ENCODE measurements at regions not wholly inside any gene's neighbourhood (a gene's known extent, or its start where the extent isn't known, plus 50 kb on each side); places are given as distances from the start of the nearest gene placed in this dataset.

DNA sequence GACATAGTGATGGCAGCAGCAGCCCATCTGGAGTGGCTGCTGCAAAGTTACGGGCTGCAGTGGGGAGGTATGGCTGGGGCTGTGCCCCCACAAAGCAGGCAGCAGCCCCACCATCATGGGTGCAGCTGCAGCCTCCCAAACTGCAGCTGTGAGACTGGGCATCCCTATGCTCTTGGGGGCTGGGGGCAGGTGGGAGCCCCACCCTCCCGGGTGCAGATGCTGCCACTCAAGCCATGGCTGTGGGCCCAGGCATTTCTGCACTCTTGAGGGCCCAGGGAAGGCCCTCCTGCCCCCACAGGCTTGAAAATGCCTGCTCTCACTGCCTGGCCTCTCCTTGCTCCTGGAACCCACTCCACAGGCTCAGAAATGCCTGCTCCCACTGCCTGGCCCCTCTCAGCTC is 389.4 kb downstream of the TEX13C start:
- Histone ChIP-seq H3K4me2 (ENCODE audit: insufficient read depth, low read length) (no peak overlapping the region), H3K36me3 (ENCODE audit: insufficient read depth, low read length) (no peaks in the 10 kb centered on the region), H3K4me1 (ENCODE audit: insufficient read depth, low read length) (no peaks in the 10 kb centered on the region), H2AFZ (ENCODE audit: low read length) (no peak overlapping the region), H3K4me3 (ENCODE audit: insufficient read depth, low read length) (no peak overlapping the region), H3K79me2 (ENCODE audit: insufficient read depth, low read length) (no peaks in the 10 kb centered on the region), H4K20me1 (ENCODE audit: insufficient read depth, low read length) (no peaks in the 10 kb centered on the region), H3K27ac (ENCODE audit: low read depth, low read length) (no peak overlapping the region), H3K27me3 (ENCODE audit: insufficient read depth, low read length) (no peaks in the 10 kb centered on the region), H3K9me3 (ENCODE audit: low read depth, low read length) (no peaks in the 10 kb centered on the region)
- DNase-seq (ENCODE audit: insufficient read length, low spot score, missing footprints) = no peak
- TF ChIP-seq, protein P1, sequence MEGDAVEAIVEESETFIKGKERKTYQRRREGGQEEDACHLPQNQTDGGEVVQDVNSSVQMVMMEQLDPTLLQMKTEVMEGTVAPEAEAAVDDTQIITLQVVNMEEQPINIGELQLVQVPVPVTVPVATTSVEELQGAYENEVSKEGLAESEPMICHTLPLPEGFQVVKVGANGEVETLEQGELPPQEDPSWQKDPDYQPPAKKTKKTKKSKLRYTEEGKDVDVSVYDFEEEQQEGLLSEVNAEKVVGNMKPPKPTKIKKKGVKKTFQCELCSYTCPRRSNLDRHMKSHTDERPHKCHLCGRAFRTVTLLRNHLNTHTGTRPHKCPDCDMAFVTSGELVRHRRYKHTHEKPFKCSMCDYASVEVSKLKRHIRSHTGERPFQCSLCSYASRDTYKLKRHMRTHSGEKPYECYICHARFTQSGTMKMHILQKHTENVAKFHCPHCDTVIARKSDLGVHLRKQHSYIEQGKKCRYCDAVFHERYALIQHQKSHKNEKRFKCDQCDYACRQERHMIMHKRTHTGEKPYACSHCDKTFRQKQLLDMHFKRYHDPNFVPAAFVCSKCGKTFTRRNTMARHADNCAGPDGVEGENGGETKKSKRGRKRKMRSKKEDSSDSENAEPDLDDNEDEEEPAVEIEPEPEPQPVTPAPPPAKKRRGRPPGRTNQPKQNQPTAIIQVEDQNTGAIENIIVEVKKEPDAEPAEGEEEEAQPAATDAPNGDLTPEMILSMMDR (IDR thresholded peaks at IDR 0.05; ENCODE audit: extremely low read depth, low read depth, low read length) = no peak

GRCh38 chrX:125709532-125709931 is 389.9 kb downstream of the TEX13C start:
- H3K36me3 ChIP-seq (ENCODE audit: insufficient read depth, low read length) = no peaks in the 10 kb centered on the region
- H2AFZ ChIP-seq (ENCODE audit: low read length) = no peak overlapping the region
- H3K4me1 ChIP-seq (ENCODE audit: insufficient read depth, low read length) = no peaks in the 10 kb centered on the region

DNA sequence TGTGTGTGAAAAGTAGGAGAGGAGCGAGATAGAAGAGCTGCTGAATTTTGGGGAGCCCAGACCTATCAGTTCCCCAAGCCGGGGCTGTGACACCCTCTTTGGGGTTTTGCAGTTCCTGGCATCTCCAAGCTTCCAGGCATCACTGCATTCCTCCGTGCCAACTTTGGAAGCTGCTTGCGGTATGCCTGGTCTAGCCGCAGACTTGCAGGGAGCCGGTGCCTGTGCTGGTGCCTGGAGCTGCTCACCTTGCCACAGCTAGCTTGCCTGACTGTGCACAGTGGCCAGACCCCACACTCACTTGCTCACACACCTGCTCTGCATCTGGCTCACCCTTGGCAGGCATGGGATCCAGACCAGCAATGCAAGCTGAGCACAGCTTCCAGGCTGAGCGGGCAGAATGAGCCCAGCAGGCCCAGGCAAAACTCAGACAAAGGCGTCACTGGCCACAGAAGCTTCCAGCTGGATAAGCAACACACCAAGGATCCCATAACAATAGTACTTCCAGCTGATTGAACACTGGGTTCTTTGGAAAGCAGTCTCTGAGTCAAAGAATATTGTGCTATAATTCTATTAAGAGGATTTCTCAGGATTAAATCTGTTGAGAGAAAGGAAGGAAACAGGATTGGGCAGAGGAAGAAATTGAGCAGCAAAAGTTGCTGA is 390.9 kb downstream of the TEX13C start:
- H3K4me1 ChIP-seq (ENCODE audit: insufficient read depth, low read length) = no peaks in the 10 kb centered on the region
- H3K9me3 ChIP-seq (ENCODE audit: low read depth, low read length) = no peaks in the 10 kb centered on the region
- H3K27ac ChIP-seq (ENCODE audit: low read depth, low read length) = no peak overlapping the region
- H2AFZ ChIP-seq (ENCODE audit: low read length) = no peak overlapping the region
- no peak for DNase-seq (ENCODE audit: insufficient read length, low spot score, missing footprints)
- no peak overlapping the region for H3K4me3 ChIP-seq (ENCODE audit: insufficient read depth, low read length)
- TF ChIP-seq, protein P1 (IDR thresholded peaks at IDR 0.05; ENCODE audit: extremely low read depth, low read depth, low read length) = no peak
- H3K36me3 ChIP-seq (ENCODE audit: insufficient read depth, low read length) = no peaks in the 10 kb centered on the region
- no peaks in the 10 kb centered on the region for H3K79me2 ChIP-seq (ENCODE audit: insufficient read depth, low read length)
- H3K27me3 ChIP-seq (ENCODE audit: insufficient read depth, low read length) = no peaks in the 10 kb centered on the region
- no peaks in the 10 kb centered on the region for H4K20me1 ChIP-seq (ENCODE audit: insufficient read depth, low read length)
- H3K4me2 ChIP-seq (ENCODE audit: insufficient read depth, low read length) = no peak overlapping the region

More at GRCh38 chrX:125709532-125709931, 389.9 kb downstream of the TEX13C start:
- H3K9me3 ChIP-seq (ENCODE audit: low read depth, low read length) = no peaks in the 10 kb centered on the region
- H3K27me3 ChIP-seq (ENCODE audit: insufficient read depth, low read length) = no peaks in the 10 kb centered on the region
- no peak for DNase-seq (ENCODE audit: insufficient read length, low spot score, missing footprints)
- H4K20me1 ChIP-seq (ENCODE audit: insufficient read depth, low read length) = no peaks in the 10 kb centered on the region
- H3K27ac ChIP-seq (ENCODE audit: low read depth, low read length) = no peak overlapping the region
- H3K4me3 ChIP-seq (ENCODE audit: insufficient read depth, low read length) = no peak overlapping the region
- no peak overlapping the region for H3K4me2 ChIP-seq (ENCODE audit: insufficient read depth, low read length)
- TF ChIP-seq, protein P1 (IDR thresholded peaks at IDR 0.05; ENCODE audit: extremely low read depth, low read depth, low read length) = no peak
- H3K79me2 ChIP-seq (ENCODE audit: insufficient read depth, low read length) = no peaks in the 10 kb centered on the region

DNA sequence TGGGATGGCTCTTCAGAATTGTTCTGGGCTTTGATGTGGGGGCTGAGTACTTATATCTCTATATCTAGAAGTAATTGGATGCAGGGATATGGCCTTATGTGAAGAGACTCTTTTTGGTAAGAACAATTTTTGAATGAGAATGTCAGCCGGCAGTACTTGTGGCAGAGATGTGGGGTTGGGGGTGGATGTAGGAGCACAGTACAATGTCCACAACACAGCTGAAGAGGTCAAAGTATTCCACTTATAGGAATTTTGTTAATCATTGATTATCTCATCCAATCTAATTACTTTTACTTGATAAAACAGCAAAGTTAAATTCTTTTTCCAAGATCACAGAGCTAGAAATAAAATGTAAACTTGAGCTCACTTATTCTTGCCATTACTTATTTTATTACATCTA is 391.4 kb downstream of the TEX13C start:
- Histone ChIP-seq H3K27ac (ENCODE audit: low read depth, low read length) (no peak overlapping the region), H4K20me1 (ENCODE audit: insufficient read depth, low read length) (no peaks in the 10 kb centered on the region), H3K79me2 (ENCODE audit: insufficient read depth, low read length) (no peaks in the 10 kb centered on the region), H3K9me3 (ENCODE audit: low read depth, low read length) (no peaks in the 10 kb centered on the region), H3K36me3 (ENCODE audit: insufficient read depth, low read length) (no peaks in the 10 kb centered on the region), H3K27me3 (ENCODE audit: insufficient read depth, low read length) (no peaks in the 10 kb centered on the region), H3K4me2 (ENCODE audit: insufficient read depth, low read length) (no peak overlapping the region), H2AFZ (ENCODE audit: low read length) (no peak overlapping the region), H3K4me1 (ENCODE audit: insufficient read depth, low read length) (no peaks in the 10 kb centered on the region), H3K4me3 (ENCODE audit: insufficient read depth, low read length) (no peak overlapping the region)
- no peak for DNase-seq (ENCODE audit: insufficient read length, low spot score, missing footprints)
- TF ChIP-seq, protein P1 (IDR thresholded peaks at IDR 0.05; ENCODE audit: extremely low read depth, low read depth, low read length) = no peak
